Cardiac muscle cell (in vitro differentiated cells and primary cell): ENCODE measurements at regions not wholly inside any gene's neighbourhood (a gene's known extent, or its start where the extent isn't known, plus 50 kb on each side); places are given as distances from the start of the nearest gene placed in this dataset.

Experiments used
- DNase-seq, 2 donors: peaks; one replicate each; pipeline versions ENCODE4 v3.0.0 to v3.0.0-alpha.2; 2010 to 2017; ENCODE audit warnings: low read depth in 1 of 2, low spot score in 1 of 2
- H3K27ac ChIP-seq: fragments of 200-600 bp; sonication (generic); 2 replicates; pipeline ENCODE4 v1.5.1; 2016
- H3K27me3 ChIP-seq: fragments of 200-600 bp; sonication (generic); 2 replicates; pipeline ENCODE4 v1.6.0; 2016; ENCODE audit warnings: control low read depth
- H3K36me3 ChIP-seq: fragments of 200-600 bp; sonication (generic); 2 replicates; pipeline ENCODE4 v1.5.1; 2016; ENCODE audit warnings: control low read depth
- H3K4me1 ChIP-seq: fragments of 200-600 bp; sonication (generic); 2 replicates; pipeline ENCODE4 v1.8.1; 2017; ENCODE audit warnings: low read depth, mild to moderate bottlenecking, mixed run types
- H3K4me3 ChIP-seq: fragments of 200-600 bp; sonication (generic); 2 replicates; pipeline ENCODE4 v1.5.1; 2016; ENCODE audit warnings: mild to moderate bottlenecking
- H3K9me3 ChIP-seq: fragments of 200-600 bp; sonication (generic); 2 replicates; pipeline ENCODE4 v1.5.1; 2017; ENCODE audit warnings: low read depth, mild to moderate bottlenecking, control low read depth
- CTCF ChIP-seq: IDR thresholded peaks from 2 replicates; pipeline ENCODE4 v1.5.1; 2012; ENCODE audit warnings: low read depth, mild to moderate bottlenecking, low read length

DNA sequence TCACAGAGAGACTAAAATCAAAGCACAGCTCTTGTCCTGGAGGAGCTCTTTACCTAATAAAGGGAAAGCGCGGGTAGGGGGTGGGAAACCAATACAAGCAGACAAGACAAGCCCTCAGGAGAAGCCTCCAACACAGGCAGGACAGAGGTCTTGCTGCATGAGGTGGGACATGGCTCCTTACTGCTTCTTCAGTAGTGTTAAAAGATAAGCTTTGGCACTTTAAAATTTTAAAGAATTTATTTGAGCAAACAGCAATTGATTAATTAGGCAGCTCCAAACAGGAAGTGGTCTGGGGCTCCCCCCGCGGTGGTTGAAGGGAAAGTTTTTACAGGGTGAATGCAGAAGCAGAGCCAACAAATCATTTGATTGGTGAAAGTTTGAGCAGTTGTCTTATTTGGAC, 50.3 kb upstream of the MACC1 start:
- no peaks in the 10 kb centered on the region for H3K36me3 ChIP-seq
- no peaks in the 10 kb centered on the region for H3K9me3 ChIP-seq
- no peak overlapping the region for H3K27ac ChIP-seq
- no peak for TF ChIP-seq CTCF
- DNase-seq: no peak
- no peaks in the 10 kb centered on the region for H3K27me3 ChIP-seq
- H3K4me3 ChIP-seq: no peak overlapping the region
- peaks cover 10% of the 10 kb centered on the region for H3K4me1 ChIP-seq

DNA sequence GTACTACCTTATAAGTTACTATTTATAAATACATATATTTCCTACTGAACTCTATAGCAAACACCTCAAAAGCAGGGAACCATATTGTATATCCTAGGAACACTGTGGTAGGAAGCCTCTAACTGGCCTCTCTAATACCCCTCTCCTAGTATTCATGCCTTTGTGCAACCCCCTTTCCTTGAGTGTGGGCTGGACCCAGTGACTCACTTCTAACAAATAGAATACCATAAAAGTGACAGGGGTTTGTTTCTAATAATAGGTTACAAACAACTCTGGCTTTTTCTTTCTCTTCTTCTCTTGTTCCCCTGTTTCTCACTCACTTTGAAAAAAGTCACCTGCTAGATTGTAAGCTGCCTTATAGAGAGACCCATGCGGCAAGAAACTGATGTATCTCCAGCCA, 51.6 kb upstream of the MACC1 start:
- H3K36me3 ChIP-seq: no peaks in the 10 kb centered on the region
- H3K27ac ChIP-seq: no peak overlapping the region
- DNase-seq: no peak
- no peak for TF ChIP-seq CTCF
- no peaks in the 10 kb centered on the region for H3K27me3 ChIP-seq
- H3K4me1 ChIP-seq: peaks cover 7% of the 10 kb centered on the region
- H3K9me3 ChIP-seq: no peaks in the 10 kb centered on the region
- no peak overlapping the region for H3K4me3 ChIP-seq

GRCh38 chr7:20269726-20270125, 52.5 kb upstream of the MACC1 start:
- Histone ChIP-seq H3K27ac (no peak overlapping the region), H3K36me3 (no peaks in the 10 kb centered on the region), H3K9me3 (no peaks in the 10 kb centered on the region), H3K4me1 (no peaks in the 10 kb centered on the region), H3K4me3 (no peak overlapping the region), H3K27me3 (no peaks in the 10 kb centered on the region)
- no peak for TF ChIP-seq CTCF
- DNase-seq: peak in 1 of 2 donors; percentile 70

GRCh38 chr7:20270371-20270770, 53.2 kb upstream of the MACC1 start:
- DNase-seq: no peak
- H3K36me3 ChIP-seq: no peaks in the 10 kb centered on the region
- H3K27ac ChIP-seq: no peak overlapping the region
- no peaks in the 10 kb centered on the region for H3K9me3 ChIP-seq
- no peaks in the 10 kb centered on the region for H3K27me3 ChIP-seq
- H3K4me1 ChIP-seq: no peaks in the 10 kb centered on the region
- H3K4me3 ChIP-seq: no peak overlapping the region
- no peak for TF ChIP-seq CTCF

- H3K9me3 ChIP-seq: no peaks in the 10 kb centered on the region
- H3K4me3 ChIP-seq: no peak overlapping the region
- no peak for DNase-seq
- no peaks in the 10 kb centered on the region for H3K4me1 ChIP-seq
- H3K36me3 ChIP-seq: no peaks in the 10 kb centered on the region
- no peaks in the 10 kb centered on the region for H3K27me3 ChIP-seq
- H3K27ac ChIP-seq: no peak overlapping the region
- no peak for TF ChIP-seq CTCF
These were observed 53.7 kb upstream of the MACC1 start for GRCh38 chr7:20270867-20271266.

DNA sequence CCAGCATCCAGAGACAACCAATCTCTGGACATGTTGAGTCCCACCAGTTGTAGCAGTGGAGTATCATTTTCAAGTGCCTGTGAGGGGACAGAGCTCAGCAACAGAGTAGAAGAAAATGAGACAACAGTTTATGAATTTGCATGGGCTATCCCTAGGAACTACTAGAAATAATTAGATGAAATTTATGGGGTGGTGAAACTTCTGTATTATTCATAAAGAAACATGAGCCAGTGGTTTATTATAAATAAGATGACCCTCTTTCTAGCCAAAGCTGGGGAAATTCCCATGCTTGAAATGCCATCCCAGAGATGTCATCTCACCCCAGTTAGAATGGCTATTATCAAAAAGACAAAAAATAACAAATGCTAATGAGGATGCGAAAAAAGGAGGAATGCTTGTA, 55.1 kb upstream of the ITGB8 start:
- Histone ChIP-seq H3K36me3 (no peaks in the 10 kb centered on the region), H3K27ac (no peak overlapping the region), H3K4me3 (no peak overlapping the region), H3K27me3 (no peaks in the 10 kb centered on the region), H3K4me1 (no peaks in the 10 kb centered on the region), H3K9me3 (no peaks in the 10 kb centered on the region)
- DNase-seq: no peak
- no peak for TF ChIP-seq CTCF
